HL-60 (cell line): ENCODE measurements at regions not wholly inside any gene's neighbourhood (a gene's known extent, or its start where the extent isn't known, plus 50 kb on each side); places are given as distances from the start of the nearest gene placed in this dataset.

Experiments
- POLR2AphosphoS5 ChIP-seq: IDR thresholded peaks from 2 replicates; pipeline ENCODE4 v1.6.1; 2012; ENCODE audit warnings: low read depth
- TF ChIP-seq, protein P1 (sequence below): IDR thresholded peaks from one replicate; pipeline ENCODE4 v1.5.1; 2011; ENCODE audit warnings: low read length, control low read depth, inconsistent platforms; ENCODE audit not compliant: insufficient read depth

DNA sequence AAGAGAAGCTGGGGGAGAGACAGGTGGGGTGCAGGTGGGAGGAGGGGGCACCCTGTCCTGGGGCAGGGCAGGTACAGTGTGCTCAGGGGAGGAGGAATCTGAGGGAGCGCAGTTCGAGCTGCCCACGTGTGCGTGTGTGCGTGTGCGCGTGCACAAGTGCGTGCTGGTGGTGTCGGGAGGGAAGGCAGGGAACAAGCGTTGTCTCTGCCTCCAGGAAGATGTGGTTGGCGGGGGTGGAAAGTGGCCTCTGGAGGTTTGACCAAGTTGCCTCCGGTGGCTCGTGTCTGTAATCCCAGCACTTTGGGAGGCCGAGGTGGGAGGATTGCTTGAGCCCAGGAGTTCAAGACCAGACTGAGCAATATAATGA lies 49.9 kb upstream of the THY1 start:
- TF ChIP-seq, protein P1, sequence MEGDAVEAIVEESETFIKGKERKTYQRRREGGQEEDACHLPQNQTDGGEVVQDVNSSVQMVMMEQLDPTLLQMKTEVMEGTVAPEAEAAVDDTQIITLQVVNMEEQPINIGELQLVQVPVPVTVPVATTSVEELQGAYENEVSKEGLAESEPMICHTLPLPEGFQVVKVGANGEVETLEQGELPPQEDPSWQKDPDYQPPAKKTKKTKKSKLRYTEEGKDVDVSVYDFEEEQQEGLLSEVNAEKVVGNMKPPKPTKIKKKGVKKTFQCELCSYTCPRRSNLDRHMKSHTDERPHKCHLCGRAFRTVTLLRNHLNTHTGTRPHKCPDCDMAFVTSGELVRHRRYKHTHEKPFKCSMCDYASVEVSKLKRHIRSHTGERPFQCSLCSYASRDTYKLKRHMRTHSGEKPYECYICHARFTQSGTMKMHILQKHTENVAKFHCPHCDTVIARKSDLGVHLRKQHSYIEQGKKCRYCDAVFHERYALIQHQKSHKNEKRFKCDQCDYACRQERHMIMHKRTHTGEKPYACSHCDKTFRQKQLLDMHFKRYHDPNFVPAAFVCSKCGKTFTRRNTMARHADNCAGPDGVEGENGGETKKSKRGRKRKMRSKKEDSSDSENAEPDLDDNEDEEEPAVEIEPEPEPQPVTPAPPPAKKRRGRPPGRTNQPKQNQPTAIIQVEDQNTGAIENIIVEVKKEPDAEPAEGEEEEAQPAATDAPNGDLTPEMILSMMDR: no peak
- no peak for TF ChIP-seq POLR2AphosphoS5
